Skeletal muscle cell (primary cell): ENCODE measurements at regions not wholly inside any gene's neighbourhood (a gene's known extent, or its start where the extent isn't known, plus 50 kb on each side); places are given as distances from the start of the nearest gene placed in this dataset.

Experiments used
- DNase-seq: peaks from one replicate; pipeline ENCODE4 v3.0.0-alpha.2; 2010; ENCODE audit warnings: low read depth
- H3K4me3 ChIP-seq: 2 replicates; pipeline ENCODE4 v1.5.1; 2011; ENCODE audit warnings: low read depth, mild to moderate bottlenecking, control low read depth, low read length, moderate library complexity

DNA sequence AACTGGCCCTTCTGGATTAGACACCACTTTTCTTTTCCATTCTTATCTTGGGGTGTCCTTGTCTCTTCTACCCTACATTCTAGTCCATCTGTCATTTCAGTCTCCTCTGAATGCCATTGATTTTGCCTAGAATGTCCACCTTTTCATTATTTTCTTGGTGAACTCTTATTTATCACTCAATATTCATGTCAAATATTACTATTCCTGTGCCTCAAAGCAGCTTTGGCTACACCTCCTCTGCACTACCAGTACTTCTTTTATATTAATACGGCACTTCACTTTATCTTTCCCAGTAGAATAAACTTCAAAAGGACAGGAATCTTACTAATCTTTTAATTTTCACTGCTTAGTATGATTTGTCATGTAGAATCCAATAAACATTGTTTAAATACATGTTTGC is 186.4 kb upstream of the DPYD start:
- H3K4me3 ChIP-seq = no peak overlapping the region
- no peak for DNase-seq

DNA sequence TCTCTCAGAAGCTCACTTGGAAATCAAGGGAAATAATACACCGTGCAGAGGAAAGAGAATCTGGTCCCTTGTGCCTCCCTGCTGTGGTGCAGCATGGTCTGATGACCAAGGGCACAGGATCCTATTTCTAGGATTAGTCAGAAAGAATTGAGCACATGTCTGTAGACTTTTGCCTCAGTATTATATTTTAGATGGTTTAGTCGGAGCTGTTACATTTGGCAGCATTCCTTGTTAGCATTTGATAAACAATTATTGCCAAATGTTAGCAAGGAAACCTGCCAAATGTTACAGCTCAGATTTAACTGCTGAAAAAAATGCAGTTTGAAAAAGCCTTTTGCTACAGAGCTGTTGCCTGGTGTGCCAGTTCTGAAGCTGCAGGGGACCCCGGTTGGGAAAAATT is 183.5 kb upstream of the DPYD start:
- peak; percentile 83 for DNase-seq

DNA sequence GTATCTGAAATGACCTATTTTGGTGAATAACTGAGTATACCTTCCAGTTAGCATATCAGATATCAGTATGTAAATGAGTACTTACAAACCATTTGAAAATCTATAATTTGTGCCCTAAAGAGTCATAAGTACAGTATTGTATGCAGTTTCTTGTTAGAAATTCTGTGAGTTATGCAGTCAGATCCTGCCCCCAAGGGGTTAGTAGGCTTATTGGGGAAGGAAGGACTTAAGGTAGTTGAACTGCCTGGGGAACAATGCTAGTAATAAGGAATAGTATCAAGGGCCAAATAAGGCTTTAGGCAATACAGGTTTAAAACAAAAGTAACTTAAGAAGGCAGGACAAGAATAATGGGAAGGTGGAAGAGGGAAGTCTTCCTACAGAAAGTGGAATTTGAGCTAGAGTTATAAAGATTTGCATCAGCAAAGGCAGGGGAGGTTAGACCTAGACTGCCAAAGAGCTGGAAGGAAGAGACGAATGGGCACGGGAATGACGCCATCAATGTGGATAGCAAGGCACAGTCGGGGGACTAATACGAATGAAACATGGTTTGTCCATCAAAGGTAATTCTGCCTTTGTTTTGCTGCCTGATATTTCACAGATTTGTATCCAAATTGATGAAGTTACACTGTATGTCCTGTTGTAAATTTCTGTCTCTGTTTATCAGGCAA is 182.9 kb upstream of the DPYD start:
- DNase-seq = no peak
- H3K4me3 ChIP-seq = no peak overlapping the region

More for the DNA sequence above, 183.5 kb upstream of the DPYD start:
- no peak overlapping the region for H3K4me3 ChIP-seq

DNA sequence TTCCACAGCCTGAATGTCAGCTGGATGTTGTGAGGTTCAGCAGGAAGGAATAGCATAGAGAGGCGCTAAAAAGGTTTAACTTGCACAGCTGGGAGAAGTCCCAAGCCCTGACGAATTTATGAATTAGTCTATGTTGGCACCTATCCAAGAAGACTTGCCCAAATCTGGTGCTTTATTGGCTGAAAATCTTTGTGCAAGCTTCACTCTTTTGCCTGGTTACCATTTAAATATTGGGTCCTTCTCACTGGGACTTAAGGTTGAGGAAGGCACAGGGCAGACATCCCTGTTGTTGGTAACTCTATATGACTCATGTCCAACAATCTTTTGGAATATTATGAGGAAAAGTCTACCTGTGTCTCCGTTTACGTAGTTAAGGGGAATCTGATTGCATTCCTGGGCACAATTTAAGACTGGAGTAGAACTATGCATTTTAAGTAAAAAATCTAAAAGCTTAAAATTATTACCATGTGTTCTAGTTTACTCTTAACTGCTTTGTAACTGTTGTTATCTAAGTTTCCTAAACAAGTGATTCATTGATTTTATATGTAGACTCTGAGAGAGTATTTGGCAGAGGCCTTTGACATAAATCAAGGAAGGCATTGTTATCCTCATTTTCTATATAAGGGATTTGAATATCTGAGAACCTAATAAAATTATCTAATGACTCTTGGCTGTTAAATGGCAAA is 181.7 kb upstream of the DPYD start:
- DNase-seq = peak; percentile 27
- no peak overlapping the region for H3K4me3 ChIP-seq

DNA sequence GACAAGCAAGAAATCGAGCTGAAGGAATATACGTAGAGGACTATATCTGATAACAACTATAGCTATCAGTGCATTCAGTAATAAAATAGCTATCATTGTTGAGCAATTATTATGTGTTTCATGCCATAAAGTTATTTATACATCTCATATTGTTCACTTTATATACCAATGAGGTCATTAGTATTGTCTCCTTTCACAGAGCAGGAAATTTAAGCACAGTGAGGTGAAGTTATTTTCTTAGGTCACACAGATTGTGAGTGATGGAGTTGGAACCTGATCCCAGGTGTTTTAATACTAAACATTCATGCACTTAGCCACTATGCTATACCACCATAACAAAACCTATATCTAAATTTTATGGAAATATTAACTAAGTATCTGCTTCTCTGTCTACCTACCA is 180.5 kb upstream of the DPYD start:
- no peak overlapping the region for H3K4me3 ChIP-seq
- DNase-seq = no peak

DNA sequence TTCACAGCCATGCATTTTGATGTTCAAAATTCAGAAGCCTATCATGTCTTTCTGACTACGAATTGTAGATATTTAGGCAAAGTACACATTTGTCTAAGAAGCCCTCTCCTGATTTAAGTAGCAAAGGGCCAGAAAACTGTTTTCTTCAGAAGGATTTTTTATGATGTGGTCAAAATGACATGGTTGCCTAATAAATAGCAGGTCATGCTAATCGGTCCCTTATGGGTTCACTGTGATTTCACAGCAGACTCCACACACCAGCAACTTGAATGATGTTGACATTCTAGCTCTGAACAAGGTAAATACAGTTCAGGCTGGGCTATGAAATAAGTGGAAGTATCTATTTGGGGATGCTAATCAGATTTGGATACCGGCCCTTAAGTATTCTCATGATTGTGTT is 178.7 kb upstream of the DPYD start:
- no peak overlapping the region for H3K4me3 ChIP-seq
- DNase-seq = peak; percentile 38

DNA sequence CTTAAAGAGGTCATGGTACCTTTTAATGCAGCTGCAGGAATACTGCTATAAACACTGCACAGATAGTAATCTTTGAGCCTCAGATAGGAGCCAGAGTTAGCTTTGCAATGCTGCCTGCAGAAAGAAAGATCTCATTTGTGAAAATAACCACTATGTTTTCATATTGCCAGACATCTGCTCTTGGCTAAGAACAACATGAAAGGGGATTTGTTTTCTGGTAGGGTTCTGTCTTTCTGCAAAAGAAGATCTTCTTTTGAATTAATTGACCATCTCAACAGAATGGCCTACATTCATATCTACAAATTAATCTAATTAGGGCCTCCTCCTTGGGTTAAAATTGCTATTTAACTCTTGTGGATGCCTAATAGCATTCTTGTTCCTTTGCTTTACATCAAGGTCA is 177.6 kb upstream of the DPYD start:
- H3K4me3 ChIP-seq = no peak overlapping the region
- no peak for DNase-seq

DNA sequence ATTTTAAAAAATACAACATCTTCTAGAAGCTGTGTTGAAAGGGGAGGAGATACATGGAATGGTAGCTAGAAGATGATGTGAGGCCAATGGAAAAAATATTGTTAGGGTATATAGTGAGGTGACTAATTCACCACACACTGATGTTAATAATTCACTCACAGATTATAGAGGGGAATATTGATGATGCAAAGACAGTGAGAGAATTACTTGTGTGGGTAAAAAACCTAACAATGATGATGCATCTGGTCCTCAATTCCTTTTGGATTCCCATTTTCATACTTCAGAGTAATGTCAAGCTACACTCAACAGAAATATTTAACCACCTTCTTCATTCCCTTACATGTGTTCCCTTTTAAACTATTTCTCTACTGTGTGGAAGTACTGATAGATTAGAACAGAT is 169.5 kb upstream of the DPYD start:
- DNase-seq = peak; percentile 29
- H3K4me3 ChIP-seq = no peak overlapping the region

DNA sequence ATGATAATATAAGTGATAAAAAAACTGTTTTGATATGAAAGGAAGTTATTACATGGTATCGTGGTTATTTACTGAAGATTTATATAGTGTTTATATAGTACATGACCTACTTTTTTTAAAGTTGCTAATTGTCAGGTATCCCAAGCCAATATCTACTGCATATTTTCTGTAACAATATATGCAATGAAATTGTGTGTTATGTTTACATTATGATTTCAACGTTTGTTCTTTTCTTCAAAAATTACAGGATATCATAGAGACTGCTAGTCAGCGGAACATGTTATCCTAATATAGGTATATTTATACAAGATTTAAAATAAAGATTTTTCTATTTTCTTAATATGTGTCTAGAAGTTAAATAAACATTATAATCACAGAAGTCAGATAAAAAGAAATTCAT is 167.5 kb upstream of the DPYD start:
- DNase-seq = no peak
- no peak overlapping the region for H3K4me3 ChIP-seq

DNA sequence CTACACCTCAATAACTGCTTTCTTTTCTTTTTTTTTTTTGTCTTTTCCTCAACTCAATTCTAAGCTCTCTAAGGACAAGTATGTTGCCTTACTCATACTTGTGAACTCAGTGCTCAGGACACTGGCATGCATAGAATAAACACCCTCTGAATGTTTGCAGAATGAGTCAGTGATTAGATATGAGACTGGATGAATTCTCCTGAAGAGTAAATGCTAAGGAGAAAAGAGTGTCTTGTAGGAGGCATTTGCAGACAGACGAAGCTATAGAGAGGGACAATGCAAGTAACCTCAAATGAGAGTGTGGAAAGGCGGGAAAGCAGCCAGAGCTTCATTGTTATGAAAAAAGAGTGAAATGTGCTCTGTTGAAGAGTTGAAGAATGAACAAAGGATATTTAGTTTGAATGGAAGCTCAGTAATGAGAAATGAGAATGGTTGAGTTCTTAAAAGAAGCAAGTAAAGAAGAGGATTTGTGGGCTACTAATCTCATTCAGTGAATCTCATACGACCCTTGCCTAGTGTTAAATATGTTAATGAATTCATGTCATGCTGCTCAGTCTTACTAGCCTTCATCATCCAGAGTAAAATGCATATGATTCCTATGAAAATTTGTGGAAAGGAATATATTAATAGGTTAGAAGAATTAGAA is 166.1 kb upstream of the DPYD start:
- DNase-seq = peak; percentile 95
- no peak overlapping the region for H3K4me3 ChIP-seq

DNA sequence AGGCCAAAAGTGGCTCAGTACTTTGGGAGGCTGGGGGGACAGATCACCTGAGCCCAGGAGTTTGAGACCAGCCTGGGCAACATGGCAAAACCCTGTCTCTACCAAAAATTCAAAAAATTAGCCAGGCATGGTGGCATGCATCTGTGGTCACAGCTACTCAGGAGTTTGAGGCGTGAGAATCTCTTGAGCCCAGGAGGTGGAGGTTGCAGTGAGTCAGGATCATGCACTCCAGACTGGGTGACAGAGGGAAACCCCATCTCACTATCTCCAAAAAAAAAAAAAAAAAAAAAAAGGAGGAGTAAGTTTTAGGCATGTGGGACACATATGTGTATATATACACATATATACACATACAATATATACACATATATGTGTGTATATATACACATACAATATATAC is 165.3 kb upstream of the DPYD start:
- DNase-seq = no peak

DNA sequence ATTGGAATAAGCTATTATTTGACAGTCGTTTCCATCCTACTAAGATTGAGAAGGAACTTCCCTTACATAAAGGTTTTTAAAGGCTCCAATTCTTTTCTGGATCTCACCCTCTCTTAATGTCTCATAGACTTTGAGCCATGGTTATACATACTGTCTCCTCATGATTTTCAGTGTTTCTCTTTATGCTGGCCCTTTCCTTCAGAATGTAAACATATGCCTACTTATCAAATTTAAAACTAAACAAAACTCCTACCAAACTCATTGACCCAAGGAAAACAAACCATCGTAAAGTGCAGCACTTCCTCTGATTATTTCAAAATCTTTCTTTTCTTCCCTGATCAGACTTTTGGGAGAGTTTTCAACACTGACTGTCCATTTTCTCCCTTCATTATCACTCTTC is 163.4 kb upstream of the DPYD start:
- no peak for DNase-seq

More for the DNA sequence above, 165.3 kb upstream of the DPYD start:
- no peak overlapping the region for H3K4me3 ChIP-seq

DNA sequence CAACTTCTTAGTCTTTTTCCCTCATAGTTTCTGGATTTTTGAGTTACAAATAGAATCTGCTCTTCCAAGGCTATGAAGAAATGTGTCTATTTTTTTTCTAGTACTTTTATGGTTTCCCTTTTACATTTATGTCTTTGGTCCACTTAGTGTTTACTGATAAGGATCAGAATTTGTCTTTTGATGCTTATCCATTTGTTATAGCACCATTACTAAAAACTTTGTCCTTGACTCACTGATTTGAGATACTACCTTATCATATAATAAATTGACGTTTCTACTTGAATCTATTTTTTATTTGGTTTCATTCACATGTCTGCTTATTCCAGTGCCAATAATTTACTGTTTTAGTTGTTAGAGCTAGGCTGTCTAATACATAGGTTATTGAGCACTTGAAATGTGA is 161.1 kb upstream of the DPYD start:
- no peak overlapping the region for H3K4me3 ChIP-seq
- DNase-seq = no peak

More for the DNA sequence above, 163.4 kb upstream of the DPYD start:
- no peak overlapping the region for H3K4me3 ChIP-seq

DNA sequence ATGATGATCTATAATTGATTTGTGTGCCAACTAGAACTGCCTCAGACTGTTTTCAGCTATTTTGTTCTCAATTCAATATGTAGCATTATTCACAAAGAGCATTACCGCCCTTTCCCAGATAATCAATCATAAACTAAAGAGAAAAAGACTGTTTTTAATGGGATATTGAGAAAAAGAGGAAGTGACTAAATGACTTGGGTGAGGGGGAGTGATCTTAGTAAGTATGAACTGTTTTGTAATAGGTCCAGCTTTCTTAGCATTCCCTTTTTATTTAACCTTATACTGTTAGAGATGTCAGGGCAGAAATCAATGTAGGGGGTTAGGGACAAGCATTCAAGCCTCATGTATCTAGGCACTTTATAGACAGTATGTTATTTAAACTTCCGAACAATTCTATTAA is 157.8 kb upstream of the DPYD start:
- no peak overlapping the region for H3K4me3 ChIP-seq
- no peak for DNase-seq

DNA sequence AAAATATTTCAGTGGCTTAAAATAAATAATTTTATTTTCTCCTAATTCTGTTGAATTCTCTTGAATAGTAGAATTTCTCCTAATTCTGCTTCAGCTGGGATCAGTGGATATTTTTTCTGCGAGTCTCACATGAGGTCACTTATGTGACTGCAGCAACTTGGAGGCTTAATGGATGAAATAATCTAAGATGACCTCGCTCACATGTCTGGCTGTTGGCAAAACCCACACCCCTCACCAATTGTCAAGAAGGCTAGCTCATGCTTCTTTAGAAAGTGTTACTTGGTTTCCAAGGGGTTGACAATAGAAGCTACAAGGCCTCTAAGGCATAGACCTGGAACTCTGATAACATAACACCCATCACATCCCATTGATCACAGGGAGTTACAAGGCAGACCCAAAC is 156.9 kb upstream of the DPYD start:
- H3K4me3 ChIP-seq = no peak overlapping the region
- DNase-seq = no peak

DNA sequence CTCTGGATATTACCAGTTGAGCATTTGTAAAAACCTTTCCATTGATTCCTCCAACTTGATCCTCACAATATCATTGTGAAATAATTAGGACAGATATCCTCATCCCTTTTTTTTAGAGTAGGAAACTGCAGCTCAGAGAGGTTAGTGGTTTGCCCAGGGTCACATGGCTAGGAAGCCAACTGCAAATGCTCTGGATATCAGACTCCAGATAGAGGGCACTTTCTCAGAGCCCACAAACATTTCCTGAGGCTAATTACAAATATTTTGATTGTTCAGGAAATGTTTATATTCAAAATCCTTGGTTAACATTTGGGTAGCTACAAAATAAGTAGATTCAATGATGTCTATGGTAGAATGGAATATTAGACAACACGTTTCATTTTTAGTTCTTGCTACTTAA is 154.8 kb upstream of the DPYD start:
- H3K4me3 ChIP-seq = no peak overlapping the region
- no peak for DNase-seq

DNA sequence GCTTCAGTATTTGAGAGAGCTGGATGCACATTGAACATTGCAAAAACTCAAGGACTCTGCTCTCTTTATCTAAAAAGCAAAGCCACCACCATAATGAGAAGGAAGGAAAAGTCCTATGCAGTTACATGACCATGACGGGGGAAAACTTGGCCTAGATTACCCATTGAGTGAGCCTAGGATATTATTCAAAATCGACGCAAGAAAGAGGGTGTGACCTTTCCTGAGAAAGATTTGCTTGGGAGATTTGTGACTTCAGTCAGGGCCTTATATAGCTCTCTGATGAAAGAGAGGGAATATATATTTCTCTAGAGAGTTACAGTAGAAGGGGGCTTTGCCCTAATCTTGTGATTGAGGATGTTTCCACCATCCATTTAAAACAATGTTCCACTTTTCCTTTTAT is 153.0 kb upstream of the DPYD start:
- no peak overlapping the region for H3K4me3 ChIP-seq
- DNase-seq = no peak

DNA sequence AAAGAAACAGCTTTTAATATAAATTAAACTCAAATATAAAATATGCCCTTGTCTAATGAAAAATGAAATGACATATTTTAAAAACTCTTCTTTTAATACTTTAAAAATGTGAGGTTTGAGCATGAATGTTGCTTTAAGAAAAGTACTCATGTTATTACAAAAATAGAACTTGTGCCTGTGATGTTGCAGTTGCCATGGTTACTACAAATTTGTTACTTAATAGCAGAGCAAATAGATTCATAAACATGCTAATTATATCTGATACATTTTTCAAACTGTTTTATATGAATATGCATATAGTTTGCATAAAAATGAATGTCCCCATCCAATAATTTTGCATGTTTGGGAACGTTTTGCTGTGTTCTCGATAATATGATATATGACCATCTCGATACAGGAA is 152.3 kb upstream of the DPYD start:
- DNase-seq = no peak
- no peak overlapping the region for H3K4me3 ChIP-seq

DNA sequence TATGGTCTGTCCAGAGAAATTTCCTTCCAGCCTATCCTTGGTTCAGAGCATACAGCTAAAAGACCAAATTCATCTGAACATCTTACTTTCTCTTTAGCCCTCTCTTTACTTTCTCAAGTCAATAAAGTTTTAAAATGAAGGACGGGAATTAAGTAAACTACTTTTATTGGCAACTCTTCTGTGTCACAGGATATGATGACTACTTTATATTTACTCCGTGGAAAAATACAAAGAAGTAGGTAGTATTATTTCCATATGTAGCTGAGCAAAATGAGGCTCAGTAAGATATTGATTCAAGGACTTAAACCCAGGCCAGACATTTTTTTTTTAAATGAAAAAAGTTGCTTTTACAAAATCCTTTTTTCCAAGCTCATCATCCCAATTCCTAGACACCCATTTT is 151.2 kb upstream of the DPYD start:
- H3K4me3 ChIP-seq = no peak overlapping the region
- no peak for DNase-seq

DNA sequence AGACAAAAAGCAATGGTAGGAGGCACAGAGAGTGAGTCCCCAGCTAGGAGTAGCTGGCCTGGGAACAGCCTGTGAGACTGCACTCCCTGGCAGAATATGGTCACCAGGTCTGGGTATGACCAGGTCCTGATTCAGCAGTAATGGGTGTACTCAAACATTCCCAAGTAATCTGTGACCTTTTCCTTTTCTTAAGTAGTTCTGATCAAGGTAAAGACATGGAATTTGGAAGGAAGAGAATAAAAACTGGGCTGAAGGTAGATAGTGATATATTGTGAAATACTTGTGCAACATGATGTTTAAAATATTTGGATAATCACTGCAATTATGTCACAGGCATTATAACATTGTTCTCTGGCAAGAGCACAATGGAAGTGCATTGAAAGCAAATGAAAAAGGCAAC is 147.2 kb upstream of the DPYD start:
- DNase-seq = no peak
- H3K4me3 ChIP-seq = no peak overlapping the region

DNA sequence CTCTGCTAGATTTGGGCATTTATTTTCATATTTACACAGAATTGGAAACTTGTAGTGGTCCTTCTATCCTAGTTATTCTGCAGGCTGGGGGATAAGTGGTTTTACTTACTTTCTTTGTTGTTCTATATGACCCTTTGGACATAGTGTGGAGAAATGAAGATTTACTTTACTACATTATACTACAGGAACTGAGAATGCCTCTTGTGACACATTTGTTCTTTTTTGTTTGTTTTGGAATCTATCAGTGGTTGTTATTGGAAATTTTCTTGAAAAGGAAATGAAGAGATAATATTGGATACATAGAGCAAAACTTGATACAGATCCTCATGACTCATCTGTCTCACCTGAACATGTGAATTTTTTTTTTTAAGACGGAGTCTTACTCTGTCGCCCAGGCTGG is 146.1 kb upstream of the DPYD start:
- H3K4me3 ChIP-seq = no peak overlapping the region
- DNase-seq = no peak
